K562 (cell line): ENCODE measurements at regions not wholly inside any gene's neighbourhood (a gene's known extent, or its start where the extent isn't known, plus 50 kb on each side); places are given as distances from the start of the nearest gene placed in this dataset.

ENCODE experiments used
- C11orf30 ChIP-seq: fragments of 450-650 bp; IDR thresholded peaks from 2 replicates; pipeline ENCODE4 v1.6.1; 2016; ENCODE audit warnings: low read depth, mild to moderate bottlenecking
- CREB3L1 ChIP-seq: fragments of 450-650 bp; IDR thresholded peaks from 2 replicates; pipeline ENCODE4 v1.6.1; 2014; ENCODE audit warnings: low read depth, mild to moderate bottlenecking, moderate library complexity, borderline replicate concordance
- EGR1 ChIP-seq: fragments of 450-650 bp; conservative IDR thresholded peaks from 2 replicates; pipeline ENCODE4 v1.6.1; 2017; ENCODE audit warnings: mild to moderate bottlenecking
- HDAC8 ChIP-seq: fragments of 450-650 bp; IDR thresholded peaks from 2 replicates; pipeline ENCODE4 v1.6.1; 2016; ENCODE audit warnings: mild to moderate bottlenecking, missing genetic modification characterization, moderate library complexity, missing compliant biosample characterization
- MYNN ChIP-seq, 2 experiments: sonication (generic); formaldehyde crosslinking in 1 of 2; IDR thresholded peaks; 2 replicates each; pipeline versions ENCODE4 v1.5.0 to v1.6.1; 2016 to 2020; ENCODE audit warnings: antibody characterized with exemption in 1 of 2, missing genetic modification reagents in 1 of 2
- NONO ChIP-seq, 2 experiments: fragments of 200-400 bp in 1 of 2; fragments of 450-650 bp in 1 of 2; formaldehyde crosslinking in 1 of 2; IDR thresholded peaks; 2 replicates each; pipeline ENCODE4 v1.6.1; 2017; ENCODE audit warnings: low read depth in 2 of 2, mild to moderate bottlenecking in 2 of 2, moderate library complexity in 2 of 2, low read length in 1 of 2
- POLR2AphosphoS5 ChIP-seq: IDR thresholded peaks from 2 replicates; pipeline ENCODE4 v1.6.1; 2011; ENCODE audit warnings: mild to moderate bottlenecking, low read depth, low read length, moderate library complexity; ENCODE audit not compliant: control insufficient read depth, insufficient read depth
- SREBF2 ChIP-seq: sonication (generic); formaldehyde crosslinking; IDR thresholded peaks from 2 replicates; pipeline ENCODE4 v1.4.0; 2020; ENCODE audit warnings: mild to moderate bottlenecking, missing genetic modification reagents
- ZBTB7A ChIP-seq: IDR thresholded peaks from 2 replicates; pipeline ENCODE4 v1.6.1; 2011; ENCODE audit warnings: low read depth, mild to moderate bottlenecking, low read length, moderate library complexity, borderline replicate concordance; ENCODE audit not compliant: control insufficient read depth
- ZBTB8A ChIP-seq: fragments of 450-650 bp; IDR thresholded peaks from 2 replicates; pipeline ENCODE4 v1.6.1; 2018; ENCODE audit warnings: mild to moderate bottlenecking, moderate library complexity; ENCODE audit not compliant: partially characterized antibody
- ZC3H4 ChIP-seq: sonication (generic); formaldehyde crosslinking; IDR thresholded peaks from 2 replicates; pipeline ENCODE4 v1.9.0; 2021; ENCODE audit warnings: missing genetic modification reagents, borderline replicate concordance
- ZNF121 ChIP-seq: sonication (generic); formaldehyde crosslinking; conservative IDR thresholded peaks from 2 replicates; pipeline ENCODE4 v1.8.0; 2022; ENCODE audit warnings: missing genetic modification reagents
- ZNF780A ChIP-seq: fragments of 250-450 bp; sonication (Bioruptor Pico); IDR thresholded peaks from 2 replicates; pipeline ENCODE4 v1.5.0; 2021; ENCODE audit warnings: mild to moderate bottlenecking

DNA sequence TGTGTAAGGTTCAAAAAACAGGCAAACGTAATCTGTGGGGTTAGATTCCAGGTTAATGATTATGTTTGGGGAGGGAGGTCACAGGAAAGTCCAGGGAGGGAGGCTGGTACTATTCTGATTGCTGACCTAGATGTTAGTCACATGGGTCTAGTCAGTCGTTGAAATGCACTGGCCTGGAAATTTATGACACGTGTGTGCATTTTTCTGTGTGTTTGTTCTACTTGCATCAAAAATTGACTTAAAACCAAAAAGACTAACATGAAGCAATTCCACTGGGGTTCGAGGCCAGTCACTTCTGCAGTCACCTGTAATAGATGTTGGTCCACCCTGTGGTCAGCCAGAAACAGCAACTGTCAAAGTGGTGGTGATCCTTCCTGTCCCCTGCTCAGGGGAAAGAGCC lies 104.2 kb upstream of the MLN start:
- TF ChIP-seq SREBF2 (CRISPR knock-in tag), result no peak
- TF ChIP-seq HDAC8 (tag), result no peak
- no peak for TF ChIP-seq ZBTB7A
- no peak for TF ChIP-seq C11orf30
- no peak for TF ChIP-seq POLR2AphosphoS5
- no peak for TF ChIP-seq EGR1
- TF ChIP-seq CREB3L1, result no peak
- TF ChIP-seq ZBTB8A, result no peak
- no peak for TF ChIP-seq ZNF780A (CRISPR knock-in tag)
- no peak for TF ChIP-seq NONO (IDR thresholded peaks at IDR 0.05; ENCODE audit: low read depth in 2 of 2, low read length in 1 of 2)
- TF ChIP-seq ZC3H4 (CRISPR knock-in tag), result no peak
- TF ChIP-seq MYNN (IDR thresholded peaks at IDR 0.05), result no peak
- TF ChIP-seq MYNN (CRISPR knock-in tag; IDR thresholded peaks at IDR 0.05), result no peak
- no peak for TF ChIP-seq ZNF121
